ENCODE measurements at regions not wholly inside any gene's neighbourhood (a gene's known extent, or its start where the extent isn't known, plus 50 kb on each side); places are given as distances from the start of the nearest gene placed in this dataset.

DNA sequence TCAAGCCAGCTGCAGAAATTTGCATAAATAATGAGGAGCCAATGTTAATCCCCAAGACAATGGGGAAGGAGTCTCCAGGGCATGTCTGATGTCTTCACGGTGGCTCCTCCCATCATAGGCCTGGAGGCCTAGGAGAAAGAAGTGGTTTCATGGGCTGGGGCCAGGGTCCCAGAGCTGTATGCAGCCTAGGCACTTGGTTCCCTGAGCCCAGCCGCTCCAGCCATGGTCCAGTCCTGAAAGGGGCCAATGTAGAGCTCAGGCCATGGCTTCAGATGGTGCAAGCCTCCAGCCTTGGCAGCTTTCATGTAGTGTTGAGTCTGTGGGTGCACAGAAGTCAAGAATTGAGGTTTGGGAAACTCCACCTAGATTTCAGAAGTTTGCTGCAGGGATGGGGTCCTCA is 628.2 kb upstream of the GRIA3 start:
- TF ChIP-seq, protein P1, sequence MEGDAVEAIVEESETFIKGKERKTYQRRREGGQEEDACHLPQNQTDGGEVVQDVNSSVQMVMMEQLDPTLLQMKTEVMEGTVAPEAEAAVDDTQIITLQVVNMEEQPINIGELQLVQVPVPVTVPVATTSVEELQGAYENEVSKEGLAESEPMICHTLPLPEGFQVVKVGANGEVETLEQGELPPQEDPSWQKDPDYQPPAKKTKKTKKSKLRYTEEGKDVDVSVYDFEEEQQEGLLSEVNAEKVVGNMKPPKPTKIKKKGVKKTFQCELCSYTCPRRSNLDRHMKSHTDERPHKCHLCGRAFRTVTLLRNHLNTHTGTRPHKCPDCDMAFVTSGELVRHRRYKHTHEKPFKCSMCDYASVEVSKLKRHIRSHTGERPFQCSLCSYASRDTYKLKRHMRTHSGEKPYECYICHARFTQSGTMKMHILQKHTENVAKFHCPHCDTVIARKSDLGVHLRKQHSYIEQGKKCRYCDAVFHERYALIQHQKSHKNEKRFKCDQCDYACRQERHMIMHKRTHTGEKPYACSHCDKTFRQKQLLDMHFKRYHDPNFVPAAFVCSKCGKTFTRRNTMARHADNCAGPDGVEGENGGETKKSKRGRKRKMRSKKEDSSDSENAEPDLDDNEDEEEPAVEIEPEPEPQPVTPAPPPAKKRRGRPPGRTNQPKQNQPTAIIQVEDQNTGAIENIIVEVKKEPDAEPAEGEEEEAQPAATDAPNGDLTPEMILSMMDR (IDR thresholded peaks at IDR 0.05): no peak
- TF ChIP-seq POLR2A (IDR thresholded peaks at IDR 0.05): no peak

All from ovary (tissue), 3 donors.